HG03565 (cell line): ENCODE measurements at regions not wholly inside any gene's neighbourhood (a gene's known extent, or its start where the extent isn't known, plus 50 kb on each side); places are given as distances from the start of the nearest gene placed in this dataset.

ENCODE experiments used
- ATAC-seq: cut with Tn5 transposase; IDR thresholded peaks from one replicate; pipeline ENCODE4 v1.9.1; 2021; ENCODE audit warnings: mild to moderate bottlenecking, moderate library complexity; ENCODE audit not compliant: unreplicated experiment

- no peak for ATAC-seq
These were observed 313.1 kb downstream of the LRFN2 start for GRCh38 chr6:40274058-40274457.

- no peak for ATAC-seq
These were observed 318.6 kb downstream of the LRFN2 start for GRCh38 chr6:40268614-40269013.

- no peak for ATAC-seq
These were observed 319.0 kb downstream of the LRFN2 start for GRCh38 chr6:40268166-40268565.

- ATAC-seq, result no peak
These were observed 321.5 kb downstream of the LRFN2 start for GRCh38 chr6:40265615-40266014.

- ATAC-seq, result no peak
These were observed 323.2 kb downstream of the LRFN2 start for GRCh38 chr6:40263970-40264369.

GRCh38 chr6:40262363-40262762 is 324.8 kb downstream of the LRFN2 start:
- ATAC-seq, result no peak

- ATAC-seq, result no peak
These were observed 324.3 kb upstream of the MOCS1 start for GRCh38 chr6:40258531-40258930.

GRCh38 chr6:40256831-40257230 is 322.6 kb upstream of the MOCS1 start:
- no peak for ATAC-seq

- no peak for ATAC-seq
These were observed 322.0 kb upstream of the MOCS1 start for GRCh38 chr6:40256224-40256623.

GRCh38 chr6:40253420-40253819 is 319.2 kb upstream of the MOCS1 start:
- ATAC-seq, result no peak

GRCh38 chr6:40252531-40253258 is 318.4 kb upstream of the MOCS1 start:
- ATAC-seq, result no peak

- no peak for ATAC-seq
These were observed 317.5 kb upstream of the MOCS1 start for GRCh38 chr6:40251637-40252300.

GRCh38 chr6:40249935-40250334 is 315.7 kb upstream of the MOCS1 start:
- ATAC-seq, result no peak

- no peak for ATAC-seq
These were observed 313.4 kb upstream of the MOCS1 start for GRCh38 chr6:40247516-40248115.

- no peak for ATAC-seq
These were observed 310.4 kb upstream of the MOCS1 start for GRCh38 chr6:40244699-40245098.

GRCh38 chr6:40232698-40233097 is 298.4 kb upstream of the MOCS1 start:
- ATAC-seq, result no peak

GRCh38 chr6:40227735-40228134 is 293.5 kb upstream of the MOCS1 start:
- ATAC-seq, result no peak

- no peak for ATAC-seq
These were observed 288.1 kb upstream of the MOCS1 start for GRCh38 chr6:40222354-40222753.

- no peak for ATAC-seq
These were observed 285.5 kb upstream of the MOCS1 start for GRCh38 chr6:40219799-40220198.

GRCh38 chr6:40210628-40211056 is 276.4 kb upstream of the MOCS1 start:
- no peak for ATAC-seq

GRCh38 chr6:40205801-40206200 is 271.5 kb upstream of the MOCS1 start:
- ATAC-seq, result no peak

- ATAC-seq, result no peak
These were observed 270.7 kb upstream of the MOCS1 start for GRCh38 chr6:40205004-40205403.
